ENCODE measurements at regions not wholly inside any gene's neighbourhood (a gene's known extent, or its start where the extent isn't known, plus 50 kb on each side); places are given as distances from the start of the nearest gene placed in this dataset.

DNA sequence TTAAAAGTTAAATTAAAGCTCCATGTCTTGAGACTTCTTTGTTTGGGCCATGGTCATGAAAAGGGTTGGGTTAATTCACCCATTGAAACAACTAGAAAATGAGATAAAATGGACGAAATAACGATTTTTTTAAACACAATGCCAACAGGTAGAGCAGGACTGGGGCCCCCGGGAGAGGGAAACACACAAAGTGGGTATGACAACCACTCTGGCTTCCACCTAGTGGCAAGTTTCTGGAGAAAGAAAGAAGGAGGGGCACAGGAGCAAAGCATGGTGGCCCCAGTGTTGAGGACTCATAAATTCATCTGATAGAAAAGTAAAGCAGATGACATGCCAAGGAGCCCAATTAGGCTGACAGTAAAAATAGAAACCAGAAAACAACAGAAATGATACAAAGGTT lies 68.4 kb downstream of the MYEOV start:
- TF ChIP-seq CTCF (IDR thresholded peaks at IDR 0.05) (no peak), POLR2A (IDR thresholded peaks at IDR 0.05) (no peak)

All from lower leg skin (tissue), 3 donors.